ENCODE measurements at regions not wholly inside any gene's neighbourhood (a gene's known extent, or its start where the extent isn't known, plus 50 kb on each side); places are given as distances from the start of the nearest gene placed in this dataset.

DNA sequence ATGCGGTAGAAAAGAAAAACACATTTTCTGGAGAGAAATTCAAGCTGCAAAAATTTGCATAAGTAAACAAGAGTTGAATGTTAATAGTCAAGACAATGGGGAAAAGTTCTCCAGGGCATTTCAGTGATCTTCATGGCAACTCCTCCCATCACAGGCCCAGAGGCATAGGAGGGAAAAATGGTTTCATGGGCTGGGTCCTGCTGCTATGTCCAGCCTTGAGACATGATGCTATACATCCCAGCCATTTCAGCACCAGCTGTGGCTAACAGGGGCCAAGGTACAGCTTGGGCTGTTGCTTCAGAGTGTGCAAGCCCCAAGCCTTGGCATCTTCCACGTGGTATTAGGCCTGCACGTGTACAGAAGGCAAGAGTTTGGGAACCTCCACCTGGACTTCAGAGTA, 118.6 kb upstream of the DLGAP1 start:
- Histone ChIP-seq H3K4me3 (ENCODE audit: low read depth, low read length, poor library complexity, severe bottlenecking) (no peak overlapping the region), H3K9me2 (ENCODE audit: low read depth, low read length) (no peaks in the 10 kb centered on the region), H3K4me2 (ENCODE audit: low read length) (no peak overlapping the region), H3F3A (ENCODE audit: insufficient read depth, low read length) (no peaks in the 10 kb centered on the region), H3K27ac (ENCODE audit: low read depth, low read length, poor library complexity, severe bottlenecking) (no peak overlapping the region), H3K4me1 (ENCODE audit: insufficient read depth, low read length, severe bottlenecking) (no peaks in the 10 kb centered on the region), H3K27me3 (ENCODE audit: insufficient read depth, low read length) (no peaks in the 10 kb centered on the region), H3K9ac (ENCODE audit: low read length) (no peak overlapping the region), H3K36me3 (ENCODE audit: insufficient read depth, low read length) (no peaks in the 10 kb centered on the region), H4K20me1 (ENCODE audit: insufficient read depth, low read length) (no peaks in the 10 kb centered on the region), H2AFZ (ENCODE audit: low read length) (no peak overlapping the region), H3K79me2 (ENCODE audit: insufficient read depth, low read length) (no peaks in the 10 kb centered on the region), H3K9me3 (ENCODE audit: low read length) (0 out of 2 replicates have a peak, but pooled peaks cover 6% of the 10 kb centered on the region)
- TF ChIP-seq, protein P1, sequence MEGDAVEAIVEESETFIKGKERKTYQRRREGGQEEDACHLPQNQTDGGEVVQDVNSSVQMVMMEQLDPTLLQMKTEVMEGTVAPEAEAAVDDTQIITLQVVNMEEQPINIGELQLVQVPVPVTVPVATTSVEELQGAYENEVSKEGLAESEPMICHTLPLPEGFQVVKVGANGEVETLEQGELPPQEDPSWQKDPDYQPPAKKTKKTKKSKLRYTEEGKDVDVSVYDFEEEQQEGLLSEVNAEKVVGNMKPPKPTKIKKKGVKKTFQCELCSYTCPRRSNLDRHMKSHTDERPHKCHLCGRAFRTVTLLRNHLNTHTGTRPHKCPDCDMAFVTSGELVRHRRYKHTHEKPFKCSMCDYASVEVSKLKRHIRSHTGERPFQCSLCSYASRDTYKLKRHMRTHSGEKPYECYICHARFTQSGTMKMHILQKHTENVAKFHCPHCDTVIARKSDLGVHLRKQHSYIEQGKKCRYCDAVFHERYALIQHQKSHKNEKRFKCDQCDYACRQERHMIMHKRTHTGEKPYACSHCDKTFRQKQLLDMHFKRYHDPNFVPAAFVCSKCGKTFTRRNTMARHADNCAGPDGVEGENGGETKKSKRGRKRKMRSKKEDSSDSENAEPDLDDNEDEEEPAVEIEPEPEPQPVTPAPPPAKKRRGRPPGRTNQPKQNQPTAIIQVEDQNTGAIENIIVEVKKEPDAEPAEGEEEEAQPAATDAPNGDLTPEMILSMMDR (IDR thresholded peaks at IDR 0.05; ENCODE audit: low read length) = no peak
- no peak for TF ChIP-seq EZH2 (IDR thresholded peaks at IDR 0.05; ENCODE audit: borderline replicate concordance, low read length)

DNA sequence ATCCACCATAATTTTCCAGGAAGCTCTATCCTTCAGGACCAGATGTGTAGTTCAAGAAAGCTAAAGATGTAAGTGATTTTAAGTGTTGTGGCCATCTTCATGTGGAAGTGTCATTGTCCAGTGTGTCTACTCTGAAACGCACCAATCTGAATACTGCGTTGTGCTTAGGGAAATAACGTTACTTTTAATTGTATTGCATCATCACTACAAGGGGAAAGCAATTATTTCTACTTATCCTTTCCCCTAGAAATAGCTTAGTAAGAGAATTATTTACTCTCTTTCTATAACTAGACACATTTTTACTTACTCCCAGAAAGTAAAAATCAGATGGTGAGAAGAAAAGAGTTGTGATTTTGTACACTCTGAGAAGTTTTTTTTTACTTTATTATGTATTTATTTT, 102.4 kb upstream of the DLGAP1 start:
- no peaks in the 10 kb centered on the region for H3K36me3 ChIP-seq (ENCODE audit: insufficient read depth, low read length)
- no peaks in the 10 kb centered on the region for H3K79me2 ChIP-seq (ENCODE audit: insufficient read depth, low read length)
- H4K20me1 ChIP-seq (ENCODE audit: insufficient read depth, low read length) = no peaks in the 10 kb centered on the region
- H3K9ac ChIP-seq (ENCODE audit: low read length) = no peak overlapping the region
- H3K4me3 ChIP-seq (ENCODE audit: low read depth, low read length, poor library complexity, severe bottlenecking) = no peak overlapping the region
- H3F3A ChIP-seq (ENCODE audit: insufficient read depth, low read length) = no peaks in the 10 kb centered on the region
- no peaks in the 10 kb centered on the region for H3K9me3 ChIP-seq (ENCODE audit: low read length)
- H3K27ac ChIP-seq (ENCODE audit: low read depth, low read length, poor library complexity, severe bottlenecking) = no peak overlapping the region
- H3K4me2 ChIP-seq (ENCODE audit: low read length) = no peak overlapping the region
- TF ChIP-seq, protein P1 (IDR thresholded peaks at IDR 0.05; ENCODE audit: low read length) = no peak
- no peak for TF ChIP-seq EZH2 (IDR thresholded peaks at IDR 0.05; ENCODE audit: borderline replicate concordance, low read length)
- H2AFZ ChIP-seq (ENCODE audit: low read length) = no peak overlapping the region
- H3K4me1 ChIP-seq (ENCODE audit: insufficient read depth, low read length, severe bottlenecking) = no peaks in the 10 kb centered on the region
- H3K27me3 ChIP-seq (ENCODE audit: insufficient read depth, low read length) = no peaks in the 10 kb centered on the region
- H3K9me2 ChIP-seq (ENCODE audit: low read depth, low read length) = no peaks in the 10 kb centered on the region

DNA sequence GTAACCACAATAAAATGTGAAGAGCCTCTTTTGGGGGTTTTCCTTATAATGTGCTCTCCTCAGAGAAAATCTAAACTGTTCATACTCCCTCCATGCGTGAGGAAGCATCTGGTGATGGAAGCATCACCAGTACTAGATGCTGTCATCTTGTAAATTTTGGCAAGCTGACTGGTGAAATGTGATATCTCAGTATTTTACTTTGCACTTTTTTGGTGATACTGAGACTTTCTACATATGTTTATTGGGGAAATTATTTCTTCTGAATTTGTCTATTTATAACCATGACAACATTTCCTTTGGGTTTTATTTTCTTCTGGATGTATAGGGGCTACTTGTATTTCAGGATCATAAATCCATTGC, 95.9 kb upstream of the DLGAP1 start:
- no peaks in the 10 kb centered on the region for H3F3A ChIP-seq (ENCODE audit: insufficient read depth, low read length)
- no peaks in the 10 kb centered on the region for H3K27me3 ChIP-seq (ENCODE audit: insufficient read depth, low read length)
- no peak overlapping the region for H2AFZ ChIP-seq (ENCODE audit: low read length)
- no peaks in the 10 kb centered on the region for H3K36me3 ChIP-seq (ENCODE audit: insufficient read depth, low read length)
- no peak overlapping the region for H3K9ac ChIP-seq (ENCODE audit: low read length)
- TF ChIP-seq, protein P1 (IDR thresholded peaks at IDR 0.05; ENCODE audit: low read length) = no peak
- no peak for TF ChIP-seq EZH2 (IDR thresholded peaks at IDR 0.05; ENCODE audit: borderline replicate concordance, low read length)
- H3K4me2 ChIP-seq (ENCODE audit: low read length) = no peak overlapping the region
- no peaks in the 10 kb centered on the region for H3K9me2 ChIP-seq (ENCODE audit: low read depth, low read length)
- no peaks in the 10 kb centered on the region for H3K9me3 ChIP-seq (ENCODE audit: low read length)
- H3K4me3 ChIP-seq (ENCODE audit: low read depth, low read length, poor library complexity, severe bottlenecking) = no peak overlapping the region
- H3K27ac ChIP-seq (ENCODE audit: low read depth, low read length, poor library complexity, severe bottlenecking) = no peak overlapping the region
- no peaks in the 10 kb centered on the region for H3K79me2 ChIP-seq (ENCODE audit: insufficient read depth, low read length)
- H3K4me1 ChIP-seq (ENCODE audit: insufficient read depth, low read length, severe bottlenecking) = no peaks in the 10 kb centered on the region
- H4K20me1 ChIP-seq (ENCODE audit: insufficient read depth, low read length) = no peaks in the 10 kb centered on the region
